ENCODE measurements at regions not wholly inside any gene's neighbourhood (a gene's known extent, or its start where the extent isn't known, plus 50 kb on each side); places are given as distances from the start of the nearest gene placed in this dataset.

- TF ChIP-seq, protein P1, sequence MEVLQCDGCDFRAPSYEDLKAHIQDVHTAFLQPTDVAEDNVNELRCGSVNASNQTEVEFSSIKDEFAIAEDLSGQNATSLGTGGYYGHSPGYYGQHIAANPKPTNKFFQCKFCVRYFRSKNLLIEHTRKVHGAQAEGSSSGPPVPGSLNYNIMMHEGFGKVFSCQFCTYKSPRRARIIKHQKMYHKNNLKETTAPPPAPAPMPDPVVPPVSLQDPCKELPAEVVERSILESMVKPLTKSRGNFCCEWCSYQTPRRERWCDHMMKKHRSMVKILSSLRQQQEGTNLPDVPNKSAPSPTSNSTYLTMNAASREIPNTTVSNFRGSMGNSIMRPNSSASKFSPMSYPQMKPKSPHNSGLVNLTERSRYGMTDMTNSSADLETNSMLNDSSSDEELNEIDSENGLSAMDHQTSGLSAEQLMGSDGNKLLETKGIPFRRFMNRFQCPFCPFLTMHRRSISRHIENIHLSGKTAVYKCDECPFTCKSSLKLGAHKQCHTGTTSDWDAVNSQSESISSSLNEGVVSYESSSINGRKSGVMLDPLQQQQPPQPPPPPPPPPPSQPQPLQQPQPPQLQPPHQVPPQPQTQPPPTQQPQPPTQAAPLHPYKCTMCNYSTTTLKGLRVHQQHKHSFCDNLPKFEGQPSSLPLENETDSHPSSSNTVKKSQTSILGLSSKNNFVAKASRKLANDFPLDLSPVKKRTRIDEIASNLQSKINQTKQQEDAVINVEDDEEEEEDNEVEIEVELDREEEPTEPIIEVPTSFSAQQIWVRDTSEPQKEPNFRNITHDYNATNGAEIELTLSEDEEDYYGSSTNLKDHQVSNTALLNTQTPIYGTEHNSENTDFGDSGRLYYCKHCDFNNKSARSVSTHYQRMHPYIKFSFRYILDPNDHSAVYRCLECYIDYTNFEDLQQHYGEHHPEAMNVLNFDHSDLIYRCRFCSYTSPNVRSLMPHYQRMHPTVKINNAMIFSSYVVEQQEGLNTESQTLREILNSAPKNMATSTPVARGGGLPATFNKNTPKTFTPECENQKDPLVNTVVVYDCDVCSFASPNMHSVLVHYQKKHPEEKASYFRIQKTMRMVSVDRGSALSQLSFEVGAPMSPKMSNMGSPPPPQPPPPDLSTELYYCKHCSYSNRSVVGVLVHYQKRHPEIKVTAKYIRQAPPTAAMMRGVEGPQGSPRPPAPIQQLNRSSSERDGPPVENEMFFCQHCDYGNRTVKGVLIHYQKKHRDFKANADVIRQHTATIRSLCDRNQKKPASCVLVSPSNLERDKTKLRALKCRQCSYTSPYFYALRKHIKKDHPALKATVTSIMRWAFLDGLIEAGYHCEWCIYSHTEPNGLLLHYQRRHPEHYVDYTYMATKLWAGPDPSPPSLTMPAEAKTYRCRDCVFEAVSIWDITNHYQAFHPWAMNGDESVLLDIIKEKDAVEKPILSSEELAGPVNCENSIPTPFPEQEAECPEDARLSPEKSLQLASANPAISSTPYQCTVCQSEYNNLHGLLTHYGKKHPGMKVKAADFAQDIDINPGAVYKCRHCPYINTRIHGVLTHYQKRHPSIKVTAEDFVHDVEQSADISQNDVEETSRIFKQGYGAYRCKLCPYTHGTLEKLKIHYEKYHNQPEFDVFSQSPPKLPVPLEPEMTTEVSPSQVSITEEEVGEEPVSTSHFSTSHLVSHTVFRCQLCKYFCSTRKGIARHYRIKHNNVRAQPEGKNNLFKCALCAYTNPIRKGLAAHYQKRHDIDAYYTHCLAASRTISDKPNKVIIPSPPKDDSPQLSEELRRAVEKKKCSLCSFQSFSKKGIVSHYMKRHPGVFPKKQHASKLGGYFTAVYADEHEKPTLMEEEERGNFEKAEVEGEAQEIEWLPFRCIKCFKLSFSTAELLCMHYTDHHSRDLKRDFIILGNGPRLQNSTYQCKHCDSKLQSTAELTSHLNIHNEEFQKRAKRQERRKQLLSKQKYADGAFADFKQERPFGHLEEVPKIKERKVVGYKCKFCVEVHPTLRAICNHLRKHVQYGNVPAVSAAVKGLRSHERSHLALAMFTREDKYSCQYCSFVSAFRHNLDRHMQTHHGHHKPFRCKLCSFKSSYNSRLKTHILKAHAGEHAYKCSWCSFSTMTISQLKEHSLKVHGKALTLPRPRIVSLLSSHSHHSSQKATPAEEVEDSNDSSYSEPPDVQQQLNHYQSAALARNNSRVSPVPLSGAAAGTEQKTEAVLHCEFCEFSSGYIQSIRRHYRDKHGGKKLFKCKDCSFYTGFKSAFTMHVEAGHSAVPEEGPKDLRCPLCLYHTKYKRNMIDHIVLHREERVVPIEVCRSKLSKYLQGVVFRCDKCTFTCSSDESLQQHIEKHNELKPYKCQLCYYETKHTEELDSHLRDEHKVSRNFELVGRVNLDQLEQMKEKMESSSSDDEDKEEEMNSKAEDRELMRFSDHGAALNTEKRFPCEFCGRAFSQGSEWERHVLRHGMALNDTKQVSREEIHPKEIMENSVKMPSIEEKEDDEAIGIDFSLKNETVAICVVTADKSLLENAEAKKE (CRISPR knock-in tag; IDR thresholded peaks at IDR 0.05), result no peak
- no peak for TF ChIP-seq CTCF (conservative IDR thresholded peaks at IDR 0.05; ENCODE audit: low read depth in 2 of 2)
- no peak for TF ChIP-seq STAT1 (IDR thresholded peaks at IDR 0.05; ENCODE audit: unreplicated experiment)
- TF ChIP-seq JUNB (IDR thresholded peaks at IDR 0.05; ENCODE audit: unreplicated experiment), result no peak
- no peak for TF ChIP-seq POLR2AphosphoS5 (IDR thresholded peaks at IDR 0.05; ENCODE audit: low read depth)
Measured at GRCh38 chr13:61695147-61695546, 279.5 kb upstream of the PCDH20 start (continued).

DNA sequence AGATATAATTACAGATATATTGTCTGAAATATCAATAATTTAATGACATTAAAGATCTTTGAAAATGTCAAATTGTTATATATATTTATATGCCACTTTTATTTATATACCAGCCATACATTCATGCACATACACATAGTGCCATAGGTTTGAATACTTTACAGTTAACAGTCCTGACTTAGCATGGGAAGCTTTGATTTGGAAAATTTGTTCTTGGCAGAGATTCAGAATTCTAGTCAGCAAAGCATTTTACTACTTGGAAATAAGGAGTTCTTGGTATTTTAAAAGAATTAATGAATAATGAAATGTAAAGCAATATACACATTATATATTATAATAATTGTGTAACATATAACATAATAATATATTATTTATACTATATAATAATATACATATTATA lies 277.0 kb upstream of the PCDH20 start:
- Mint-ChIP-seq H3K27me3 (ENCODE audit: insufficient read depth, low read depth, poor library complexity) (no peaks in the 10 kb centered on the region), H3K27ac (no peak overlapping the region), H3K9me3 (no peaks in the 10 kb centered on the region), H3K36me3 (ENCODE audit: low read depth) (no peaks in the 10 kb centered on the region), H3K4me1 (no peaks in the 10 kb centered on the region), H3K4me3 (no peak overlapping the region)
- Histone ChIP-seq H3K9me2 (ENCODE audit: insufficient read depth) (no peaks in the 10 kb centered on the region), H3K27me3 (ENCODE audit: insufficient read depth) (no peaks in the 10 kb centered on the region), H3F3A (replicated peaks; ENCODE audit: low read depth) (no peaks in the 10 kb centered on the region), H4K20me1 (replicated peaks; ENCODE audit: insufficient read depth) (no peaks in the 10 kb centered on the region), H3K36me3 (ENCODE audit: insufficient read depth) (no peaks in the 10 kb centered on the region), H3K4me1 (ENCODE audit: insufficient read depth) (no peaks in the 10 kb centered on the region), H3K27ac (ENCODE audit: low read depth) (no peak overlapping the region), H3K79me2 (replicated peaks; ENCODE audit: insufficient read depth) (no peaks in the 10 kb centered on the region), H3K4me3 (no peak overlapping the region), H2AFZ (no peak overlapping the region), H3K4me2 (no peak overlapping the region)
- no peak for ATAC-seq
- no peak for DNase-seq (ENCODE audit: low spot score)
- TF ChIP-seq CTCF (conservative IDR thresholded peaks at IDR 0.05; ENCODE audit: low read depth in 2 of 2) (no peak), JUNB (IDR thresholded peaks at IDR 0.05; ENCODE audit: unreplicated experiment) (no peak), POLR2AphosphoS5 (IDR thresholded peaks at IDR 0.05; ENCODE audit: low read depth) (no peak), ZNF114 (CRISPR knock-in tag; IDR thresholded peaks at IDR 0.05) (no peak)
- TF ChIP-seq, protein P2, sequence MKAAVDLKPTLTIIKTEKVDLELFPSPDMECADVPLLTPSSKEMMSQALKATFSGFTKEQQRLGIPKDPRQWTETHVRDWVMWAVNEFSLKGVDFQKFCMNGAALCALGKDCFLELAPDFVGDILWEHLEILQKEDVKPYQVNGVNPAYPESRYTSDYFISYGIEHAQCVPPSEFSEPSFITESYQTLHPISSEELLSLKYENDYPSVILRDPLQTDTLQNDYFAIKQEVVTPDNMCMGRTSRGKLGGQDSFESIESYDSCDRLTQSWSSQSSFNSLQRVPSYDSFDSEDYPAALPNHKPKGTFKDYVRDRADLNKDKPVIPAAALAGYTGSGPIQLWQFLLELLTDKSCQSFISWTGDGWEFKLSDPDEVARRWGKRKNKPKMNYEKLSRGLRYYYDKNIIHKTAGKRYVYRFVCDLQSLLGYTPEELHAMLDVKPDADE (IDR thresholded peaks at IDR 0.05), result no peak

Measured in GM23338 (cell line).